GM12892 (cell line): ENCODE measurements at regions not wholly inside any gene's neighbourhood (a gene's known extent, or its start where the extent isn't known, plus 50 kb on each side); places are given as distances from the start of the nearest gene placed in this dataset.

Source experiments
- POLR2A ChIP-seq: IDR thresholded peaks from 2 replicates; pipeline ENCODE4 v1.6.1; 2011; ENCODE audit warnings: low read depth, low read length, control low read depth
- POLR2AphosphoS5 ChIP-seq: IDR thresholded peaks from 2 replicates; pipeline ENCODE4 v1.6.1; 2011; ENCODE audit warnings: low read depth, low read length, control low read depth
- TAF1 ChIP-seq: IDR thresholded peaks from 2 replicates; pipeline ENCODE4 v1.6.1; 2011; ENCODE audit warnings: low read depth, mild to moderate bottlenecking, control low read depth, low read length, borderline replicate concordance

- no peak for TF ChIP-seq POLR2A
- TF ChIP-seq POLR2AphosphoS5: no peak
- TF ChIP-seq TAF1: no peak
These were observed 648.4 kb upstream of the GBE1 start for GRCh38 chr3:82409842-82410241.
